Jurkat, Clone E6-1 (cell line): ENCODE measurements at regions not wholly inside any gene's neighbourhood (a gene's known extent, or its start where the extent isn't known, plus 50 kb on each side); places are given as distances from the start of the nearest gene placed in this dataset.

ENCODE experiments used
- DNase-seq: peaks from one replicate; pipeline ENCODE4 v3.0.0-alpha.2; 2011; ENCODE audit warnings: low read depth, low spot score
- H3K4me3 ChIP-seq: 2 replicates; pipeline ENCODE4 v1.5.1; 2011; ENCODE audit warnings: mild to moderate bottlenecking, low read length, control low read depth, moderate library complexity

GRCh38 chr3:64935971-64936370 is 248.2 kb upstream of the ADAMTS9 start:
- no peak for DNase-seq

GRCh38 chr3:64932666-64933342 is 245.0 kb upstream of the ADAMTS9 start:
- H3K4me3 ChIP-seq, result no peak overlapping the region
- no peak for DNase-seq

More at GRCh38 chr3:64935971-64936370, 248.2 kb upstream of the ADAMTS9 start:
- H3K4me3 ChIP-seq, result no peak overlapping the region

- no peak overlapping the region for H3K4me3 ChIP-seq
- no peak for DNase-seq
These were observed 244.3 kb upstream of the ADAMTS9 start for GRCh38 chr3:64932016-64932518.

- DNase-seq, result no peak
These were observed 243.1 kb upstream of the ADAMTS9 start for GRCh38 chr3:64930891-64931290.

GRCh38 chr3:64928683-64929082 is 240.9 kb upstream of the ADAMTS9 start:
- H3K4me3 ChIP-seq, result no peak overlapping the region
- DNase-seq, result no peak

More at GRCh38 chr3:64930891-64931290, 243.1 kb upstream of the ADAMTS9 start:
- H3K4me3 ChIP-seq, result no peak overlapping the region

GRCh38 chr3:64927689-64928088 is 239.9 kb upstream of the ADAMTS9 start:
- H3K4me3 ChIP-seq, result no peak overlapping the region
- DNase-seq, result no peak

- DNase-seq, result no peak
These were observed 237.8 kb upstream of the ADAMTS9 start for GRCh38 chr3:64925575-64925974.

GRCh38 chr3:64924961-64925360 is 237.2 kb upstream of the ADAMTS9 start:
- no peak for DNase-seq
- no peak overlapping the region for H3K4me3 ChIP-seq

More at GRCh38 chr3:64925575-64925974, 237.8 kb upstream of the ADAMTS9 start:
- H3K4me3 ChIP-seq, result no peak overlapping the region

- no peak overlapping the region for H3K4me3 ChIP-seq
- no peak for DNase-seq
These were observed 234.4 kb upstream of the ADAMTS9 start for GRCh38 chr3:64922213-64922612.

GRCh38 chr3:64921281-64922065 is 233.7 kb upstream of the ADAMTS9 start:
- no peak for DNase-seq

GRCh38 chr3:64919934-64920333 is 232.1 kb upstream of the ADAMTS9 start:
- no peak for DNase-seq
- H3K4me3 ChIP-seq, result no peak overlapping the region

More at GRCh38 chr3:64921281-64922065, 233.7 kb upstream of the ADAMTS9 start:
- no peak overlapping the region for H3K4me3 ChIP-seq

- no peak overlapping the region for H3K4me3 ChIP-seq
- no peak for DNase-seq
These were observed 231.2 kb upstream of the ADAMTS9 start for GRCh38 chr3:64918989-64919388.

- H3K4me3 ChIP-seq, result no peak overlapping the region
- no peak for DNase-seq
These were observed 230.2 kb upstream of the ADAMTS9 start for GRCh38 chr3:64917914-64918453.

- no peak overlapping the region for H3K4me3 ChIP-seq
- no peak for DNase-seq
These were observed 229.1 kb upstream of the ADAMTS9 start for GRCh38 chr3:64916937-64917336.

- H3K4me3 ChIP-seq, result no peak overlapping the region
- no peak for DNase-seq
These were observed 228.5 kb upstream of the ADAMTS9 start for GRCh38 chr3:64916192-64916798.

- H3K4me3 ChIP-seq, result no peak overlapping the region
- DNase-seq, result no peak
These were observed 228.0 kb upstream of the ADAMTS9 start for GRCh38 chr3:64915778-64916177.

GRCh38 chr3:64913515-64913914 is 225.7 kb upstream of the ADAMTS9 start:
- no peak for DNase-seq
- no peak overlapping the region for H3K4me3 ChIP-seq

GRCh38 chr3:64911138-64911537 is 223.3 kb upstream of the ADAMTS9 start:
- H3K4me3 ChIP-seq, result no peak overlapping the region
- no peak for DNase-seq

- H3K4me3 ChIP-seq, result no peak overlapping the region
- no peak for DNase-seq
These were observed 222.1 kb upstream of the ADAMTS9 start for GRCh38 chr3:64909757-64910467.
